ENCODE measurements at regions not wholly inside any gene's neighbourhood (a gene's known extent, or its start where the extent isn't known, plus 50 kb on each side); places are given as distances from the start of the nearest gene placed in this dataset.
"Not testable (repeated sequence)": the region's sequence is repeated elsewhere in the genome, so short reads cannot be mapped to it uniquely, and the experiment has no call there.

- DNase-seq = no peak
Observed at GRCh38 chr4:140244328-140244727, 90.3 kb upstream of the MAML3 start.

- DNase-seq = peak; percentile 53 to 67
Observed at GRCh38 chr4:140243278-140243753, 89.3 kb upstream of the MAML3 start.

- DNase-seq = peak; percentile 83 to 84
Observed at GRCh38 chr4:140242357-140243277, 88.6 kb upstream of the MAML3 start.

DNA sequence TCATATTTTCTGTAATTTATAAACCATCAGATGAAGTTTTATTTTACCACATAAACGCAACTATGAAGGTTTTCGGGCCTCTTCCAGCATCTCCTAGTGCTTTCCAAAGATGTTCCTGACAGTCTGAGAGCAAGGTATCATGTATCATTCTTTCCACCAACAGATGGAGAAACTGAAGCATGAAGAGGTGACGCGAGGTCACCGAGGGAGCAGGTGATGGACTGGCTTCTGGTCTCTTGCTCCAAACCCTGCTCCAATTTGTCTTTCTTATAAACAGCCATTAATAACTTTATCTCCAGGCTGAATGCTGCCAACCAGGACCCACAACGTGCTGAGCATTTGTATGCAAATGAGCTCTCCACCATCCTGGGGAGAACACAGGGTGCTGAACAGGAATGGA is 86.3 kb upstream of the MAML3 start:
- no peak for DNase-seq

- no peak for DNase-seq
Observed at GRCh38 chr4:140239311-140239710, 85.3 kb upstream of the MAML3 start.

GRCh38 chr4:140238351-140239056 is 84.5 kb upstream of the MAML3 start:
- DNase-seq = peak; percentile 43 to 61

DNA sequence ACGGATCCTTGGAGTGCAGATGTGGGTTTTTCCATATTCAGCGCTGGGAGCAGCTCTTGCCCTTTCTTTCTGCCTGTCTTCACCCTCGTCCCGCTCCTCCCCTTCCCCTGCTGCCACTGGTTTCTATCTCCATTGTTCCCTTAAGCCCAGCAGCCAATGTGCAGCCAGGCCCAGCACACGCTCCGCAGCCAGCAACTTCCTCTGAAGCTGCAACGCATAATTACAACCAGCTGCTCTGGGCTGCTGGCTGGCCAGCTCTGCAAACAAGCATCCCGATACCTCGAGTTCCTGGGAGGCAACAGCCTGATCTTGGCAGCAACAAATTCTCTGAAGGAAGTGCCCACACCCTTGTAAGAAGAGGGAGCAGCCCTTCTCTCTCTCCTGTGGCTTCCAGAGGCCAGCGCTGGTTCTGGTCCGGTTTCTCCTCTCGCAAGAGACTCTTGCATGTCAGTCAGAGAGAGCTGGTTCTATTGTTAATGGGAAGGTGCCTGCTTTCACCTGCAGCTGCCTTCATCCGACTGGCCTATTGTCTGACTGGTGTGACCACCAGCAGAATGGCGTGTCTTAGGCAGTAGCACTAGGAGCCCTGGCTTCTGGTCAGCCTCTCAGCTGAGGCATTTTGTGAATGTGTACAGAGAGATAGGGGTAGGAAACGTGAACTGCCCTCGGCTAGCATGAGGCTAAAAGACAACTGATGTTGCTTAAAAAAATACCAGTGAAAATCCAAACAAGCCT is 83.8 kb upstream of the MAML3 start:
- peak; percentile 89 to 90 for DNase-seq

DNA sequence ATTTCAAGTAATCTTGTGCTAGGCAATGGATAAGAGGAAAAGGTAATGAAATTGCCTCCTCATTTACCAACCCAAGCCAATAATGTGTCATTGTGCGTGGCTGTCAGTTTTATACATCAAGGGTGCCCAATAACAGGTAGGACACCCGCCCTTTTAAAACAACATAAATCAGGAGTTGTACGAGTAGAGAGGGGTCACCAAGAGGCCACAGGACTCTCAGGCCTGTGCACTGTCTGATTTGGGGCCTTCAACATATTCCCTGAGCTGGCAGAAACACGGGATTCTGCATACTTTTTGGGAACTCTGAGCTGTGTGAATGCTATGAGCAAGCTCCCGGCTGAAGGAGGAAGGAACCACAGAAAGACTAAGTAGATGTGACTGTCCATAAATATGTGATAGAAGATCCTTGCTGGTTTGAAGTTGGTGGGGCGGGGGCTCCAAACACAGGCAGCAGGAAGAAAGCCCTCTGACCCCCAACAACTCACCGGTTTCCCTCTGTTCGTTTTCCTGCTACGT is 82.7 kb upstream of the MAML3 start:
- DNase-seq = peak in 1 of 2 experiments; percentile 13

DNA sequence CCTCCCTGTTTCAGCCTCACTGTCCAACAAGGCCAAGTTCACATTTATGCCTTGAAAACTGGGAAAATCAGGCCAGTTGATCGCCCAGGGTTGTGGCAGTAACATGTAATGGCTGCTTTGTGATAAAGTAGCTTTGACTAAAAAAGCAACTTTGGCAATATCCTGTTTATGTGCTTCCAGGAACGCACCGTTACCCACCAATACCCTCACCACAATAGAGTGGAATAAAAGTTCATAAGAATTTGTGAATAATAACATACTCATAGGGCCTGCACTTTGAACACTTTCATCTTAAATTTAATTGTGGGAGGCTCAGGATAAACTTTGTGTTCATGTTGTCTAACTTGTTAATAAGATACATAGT is 80.7 kb upstream of the MAML3 start:
- no peak for DNase-seq

DNA sequence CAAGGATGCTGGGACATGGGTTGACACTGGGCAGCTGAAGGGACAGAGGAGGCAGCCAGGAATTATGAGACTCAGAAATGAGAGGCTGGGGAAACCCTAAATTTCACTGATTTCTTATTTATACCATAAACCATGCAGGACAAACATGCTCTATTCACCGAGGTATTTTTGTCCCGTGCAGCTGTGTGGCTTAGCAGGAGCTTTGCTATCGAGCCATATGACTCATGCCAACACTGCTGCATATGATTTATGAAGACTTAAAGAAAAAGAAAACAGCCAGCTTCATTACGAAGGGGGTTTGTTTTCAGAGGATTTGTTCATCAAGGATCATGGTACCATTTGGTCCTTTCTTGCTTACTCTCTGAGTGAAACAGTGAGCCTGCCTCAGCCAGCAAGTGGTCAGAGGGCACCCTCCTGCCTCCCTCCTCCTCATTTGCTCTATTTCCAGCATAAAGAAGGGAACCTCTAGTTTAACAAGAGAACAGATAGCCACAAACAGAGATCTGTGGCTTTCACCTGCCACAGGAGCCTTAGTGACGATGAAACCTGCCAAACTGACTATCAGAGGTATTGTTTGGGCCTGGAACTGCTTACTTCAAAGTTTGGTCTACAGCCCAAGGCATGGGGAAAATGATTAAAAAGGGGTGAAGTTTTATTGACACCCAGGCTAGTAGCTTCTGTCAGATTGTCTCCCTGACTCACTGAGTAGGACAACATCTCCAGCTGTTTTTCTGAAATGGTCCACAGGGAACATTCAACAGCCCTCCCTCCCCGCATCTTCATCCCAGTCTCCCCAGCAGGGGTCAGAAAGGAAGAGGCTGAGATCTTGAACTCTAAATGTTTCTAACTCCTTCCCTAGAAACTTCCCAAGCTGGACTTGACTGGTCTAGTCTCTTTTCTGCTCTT is 80.1 kb upstream of the MAML3 start:
- no peak for DNase-seq

GRCh38 chr4:140229881-140230280 is 75.9 kb upstream of the MAML3 start:
- no peak for DNase-seq

- no peak for DNase-seq
Observed at GRCh38 chr4:140227286-140227685, 73.3 kb upstream of the MAML3 start.

DNA sequence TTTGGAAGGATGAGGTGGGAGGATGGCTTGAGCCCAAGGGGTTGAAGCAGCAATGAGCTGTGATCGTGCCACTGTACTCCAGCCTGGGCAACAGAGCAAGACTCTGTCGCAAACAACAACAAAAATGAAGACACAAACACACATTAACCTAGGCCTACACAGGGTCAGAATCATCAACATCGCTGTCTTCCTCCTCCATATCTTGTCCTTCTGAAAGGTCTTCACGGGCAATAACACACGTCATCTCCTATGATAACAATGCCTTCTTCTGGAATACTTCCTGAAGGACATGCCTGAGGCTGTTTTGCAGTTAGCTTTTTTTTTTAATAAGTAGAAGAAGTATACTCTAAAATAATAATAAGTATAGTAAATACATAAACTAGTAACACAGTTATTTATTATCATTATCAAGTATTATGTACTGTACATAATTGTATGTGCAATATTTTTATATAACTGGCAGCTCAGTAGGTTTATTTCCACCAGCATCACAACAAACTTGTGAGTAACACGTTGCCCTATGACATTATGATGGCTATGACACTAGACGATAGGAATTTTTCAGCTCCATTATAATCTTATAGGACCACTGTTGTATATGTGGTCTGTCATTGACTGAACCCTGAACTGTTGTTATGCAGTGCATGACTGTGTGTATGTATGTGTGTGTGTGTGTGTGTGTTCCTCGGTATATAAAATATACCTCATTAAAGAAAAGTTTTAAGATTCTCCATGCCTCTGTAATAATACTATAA is 69.2 kb upstream of the MAML3 start:
- no peak for DNase-seq

DNA sequence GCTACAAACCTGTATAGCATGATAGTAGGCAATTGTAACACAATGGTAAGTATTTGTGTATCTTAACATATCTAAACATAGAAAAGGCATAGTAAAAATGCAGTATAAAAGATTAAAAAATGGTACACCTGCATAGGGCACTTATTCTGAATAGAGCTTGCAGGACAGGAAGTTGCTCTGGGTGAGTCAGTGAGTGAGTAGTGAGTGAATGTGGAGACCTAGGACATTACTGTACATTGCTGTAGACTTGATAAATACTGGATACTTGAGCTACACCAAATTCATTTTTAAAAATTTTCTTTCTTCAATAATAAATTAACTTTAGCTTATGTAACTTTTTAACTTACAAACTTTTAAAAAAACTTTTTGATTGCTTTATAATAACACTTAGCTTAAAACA is 68.2 kb upstream of the MAML3 start:
- DNase-seq = peak; percentile 11 to 12

DNA sequence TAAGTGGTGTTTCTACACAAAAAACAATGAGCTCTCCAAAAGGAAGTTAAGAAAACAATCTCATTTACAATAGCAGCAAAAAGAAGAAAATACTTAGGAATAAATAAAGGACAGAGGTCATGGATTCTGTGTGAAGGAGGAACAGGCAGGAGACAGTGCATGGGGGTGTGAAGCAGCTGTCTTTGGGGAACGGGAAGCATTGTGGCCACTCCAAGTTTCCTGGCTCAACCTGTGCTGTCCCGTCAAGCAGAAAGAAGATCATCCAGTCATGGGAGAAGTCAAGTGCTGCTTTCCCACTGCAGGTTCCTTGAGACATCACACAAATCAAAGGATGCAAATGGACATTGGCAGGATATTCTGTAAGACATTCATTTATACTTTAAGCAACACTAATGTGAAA is 66.1 kb upstream of the MAML3 start:
- no peak for DNase-seq

DNA sequence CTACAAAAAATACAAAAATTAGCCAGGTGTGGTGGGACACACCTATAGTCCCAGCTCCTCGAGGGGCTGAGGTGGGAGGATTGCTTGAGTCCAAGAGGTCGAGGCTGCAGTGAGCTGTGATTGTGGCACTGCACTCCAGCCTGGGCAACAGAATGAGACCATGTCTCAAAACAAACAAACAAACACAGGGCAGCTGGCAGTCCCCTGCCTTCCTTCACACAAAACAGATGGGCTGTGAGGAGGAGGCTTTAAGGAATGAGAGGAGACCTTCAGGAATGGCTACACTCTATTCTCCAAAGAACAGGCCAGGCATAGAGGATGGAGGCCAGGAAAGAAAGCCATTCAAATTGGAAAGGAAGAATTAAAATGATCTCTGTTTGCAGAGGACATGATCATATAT is 65.6 kb upstream of the MAML3 start:
- DNase-seq = no peak

- not testable (repeated sequence) for DNase-seq
Observed at GRCh38 chr4:140219070-140219469, 65.1 kb upstream of the MAML3 start.

DNA sequence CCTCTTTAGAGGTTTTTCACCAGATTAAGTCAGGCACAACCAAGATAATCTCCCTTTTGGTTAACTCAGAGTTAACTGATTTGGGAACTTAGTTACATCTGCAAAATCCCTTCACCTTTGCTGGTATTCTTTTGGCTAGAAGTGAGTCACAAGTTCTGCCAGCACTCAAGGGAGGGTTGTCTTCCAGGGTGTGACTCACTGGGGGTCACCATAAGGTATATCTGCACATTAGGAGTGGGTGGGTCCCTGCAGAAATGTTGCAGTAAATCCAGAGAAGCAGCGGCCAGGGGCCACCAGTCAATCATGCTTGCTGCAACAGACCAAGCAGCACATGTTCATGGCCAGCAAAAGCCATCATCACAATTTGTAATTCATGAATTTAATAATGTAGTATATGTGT is 59.8 kb upstream of the MAML3 start:
- DNase-seq = no peak

GRCh38 chr4:140213116-140213515 is 59.1 kb upstream of the MAML3 start:
- no peak for DNase-seq

- DNase-seq = no peak
Observed at GRCh38 chr4:140212646-140213045, 58.7 kb upstream of the MAML3 start.

- no peak for DNase-seq
Observed at GRCh38 chr4:140212194-140212593, 58.2 kb upstream of the MAML3 start.

Data from Kasumi-1 (cell line).